ENCODE measurements at regions not wholly inside any gene's neighbourhood (a gene's known extent, or its start where the extent isn't known, plus 50 kb on each side); places are given as distances from the start of the nearest gene placed in this dataset.

- peaks cover 4% of the 10 kb centered on the region for H3K27me3 ChIP-seq (ENCODE audit: control insufficient read depth, insufficient read depth, low read length)
- no peaks in the 10 kb centered on the region for H3K36me3 ChIP-seq (ENCODE audit: control insufficient read depth, insufficient read depth, low read length)
Measured at GRCh38 chr11:13902523-13902922, 60.0 kb upstream of the SPON1 start.

DNA sequence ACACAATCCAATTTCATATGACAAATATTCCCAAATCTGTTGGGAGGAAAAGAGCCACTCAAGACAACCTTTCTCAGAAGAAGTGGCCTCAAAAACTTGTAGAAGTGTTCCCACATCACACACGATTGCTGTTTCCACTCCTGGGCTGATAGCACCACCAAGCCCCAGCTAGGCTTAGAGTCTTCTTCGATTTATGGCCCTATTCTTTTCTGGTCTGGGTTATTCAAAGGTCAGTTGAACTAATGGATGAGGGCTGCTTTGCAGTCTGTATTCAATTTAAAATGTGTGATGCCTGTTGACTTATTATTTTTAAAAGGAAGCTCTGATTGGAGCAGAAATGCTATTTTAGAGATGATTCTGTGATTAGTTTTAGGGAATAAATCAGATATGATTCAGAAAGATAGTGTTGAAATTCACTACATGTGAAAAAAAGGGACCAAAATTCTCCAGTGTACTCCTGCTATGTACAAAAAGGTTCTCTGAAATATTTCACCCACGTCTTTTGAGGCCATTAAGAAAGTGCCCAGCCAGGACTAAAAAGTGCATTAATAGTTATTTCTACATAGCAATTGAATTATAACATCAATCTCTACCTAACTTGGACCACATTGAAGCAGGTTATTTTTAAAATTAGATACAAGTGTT is 57.3 kb upstream of the SPON1 start:
- no peak overlapping the region for H3K4me3 ChIP-seq (ENCODE audit: low read depth, low read length)
- no peaks in the 10 kb centered on the region for H3K36me3 ChIP-seq (ENCODE audit: control insufficient read depth, insufficient read depth, low read length)
- DNase-seq (ENCODE audit: low read depth) = no peak
- FAIRE-seq = no peak
- no peak for TF ChIP-seq CTCF (IDR thresholded peaks at IDR 0.05; ENCODE audit: insufficient read depth, low read length, severe bottlenecking)
- peaks cover 4% of the 10 kb centered on the region for H3K27me3 ChIP-seq (ENCODE audit: control insufficient read depth, insufficient read depth, low read length)

More at GRCh38 chr11:13902523-13902922, 60.0 kb upstream of the SPON1 start:
- no peak for FAIRE-seq
- H3K4me3 ChIP-seq (ENCODE audit: low read depth, low read length) = no peak overlapping the region
- TF ChIP-seq CTCF (IDR thresholded peaks at IDR 0.05; ENCODE audit: insufficient read depth, low read length, severe bottlenecking) = no peak
- no peak for DNase-seq (ENCODE audit: low read depth)

DNA sequence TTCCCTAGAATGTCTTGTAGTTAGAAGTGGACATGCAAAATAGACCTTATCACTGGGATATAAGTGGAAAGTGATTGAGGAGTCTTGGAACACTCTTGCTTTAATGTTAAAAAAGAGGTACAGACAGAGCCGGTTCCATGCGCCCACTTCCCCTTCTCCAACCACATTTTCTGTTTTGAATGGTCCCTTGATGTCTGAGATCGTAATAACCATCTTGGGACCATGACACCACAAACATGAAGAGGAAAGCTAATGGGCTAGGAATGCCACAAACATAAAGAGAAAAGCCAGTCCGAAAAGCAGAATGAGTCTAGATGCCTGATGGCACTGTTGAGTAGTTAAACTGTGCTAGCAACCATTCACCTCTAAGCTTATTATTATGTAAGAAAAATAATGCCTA is 54.8 kb upstream of the SPON1 start:
- FAIRE-seq = no peak

GRCh38 chr11:13908535-13908934 is 54.0 kb upstream of the SPON1 start:
- TF ChIP-seq CTCF (IDR thresholded peaks at IDR 0.05; ENCODE audit: insufficient read depth, low read length, severe bottlenecking) = no peak
- FAIRE-seq (no peak), DNase-seq (ENCODE audit: low read depth) (no peak)
- H3K36me3 ChIP-seq (ENCODE audit: control insufficient read depth, insufficient read depth, low read length) = no peaks in the 10 kb centered on the region
- H3K27me3 ChIP-seq (ENCODE audit: control insufficient read depth, insufficient read depth, low read length) = peaks cover 2% of the 10 kb centered on the region
- no peak overlapping the region for H3K4me3 ChIP-seq (ENCODE audit: low read depth, low read length)

More for the DNA sequence above, 54.8 kb upstream of the SPON1 start:
- no peaks in the 10 kb centered on the region for H3K36me3 ChIP-seq (ENCODE audit: control insufficient read depth, insufficient read depth, low read length)
- H3K27me3 ChIP-seq (ENCODE audit: control insufficient read depth, insufficient read depth, low read length) = peaks cover 2% of the 10 kb centered on the region
- H3K4me3 ChIP-seq (ENCODE audit: low read depth, low read length) = no peak overlapping the region
- no peak for DNase-seq (ENCODE audit: low read depth)
- TF ChIP-seq CTCF (IDR thresholded peaks at IDR 0.05; ENCODE audit: insufficient read depth, low read length, severe bottlenecking) = no peak

Measured in bronchial epithelial cell (primary cell).